Hepatocyte (in vitro differentiated cells): ENCODE measurements at regions not wholly inside any gene's neighbourhood (a gene's known extent, or its start where the extent isn't known, plus 50 kb on each side); places are given as distances from the start of the nearest gene placed in this dataset.

Source experiments
- DNase-seq: peaks from one replicate; pipeline ENCODE4 v3.0.0-alpha.2; 2016; ENCODE audit warnings: low spot score
- H2AFZ ChIP-seq: fragments of 200-600 bp; sonication (generic); 2 replicates; pipeline ENCODE4 v1.6.0; 2016; ENCODE audit warnings: antibody characterized with exemption, mild to moderate bottlenecking
- H3K27ac ChIP-seq: fragments of 200-600 bp; sonication (generic); 2 replicates; pipeline ENCODE4 v1.5.1; 2016; ENCODE audit warnings: mild to moderate bottlenecking
- H3K27me3 ChIP-seq: fragments of 200-600 bp; sonication (generic); 2 replicates; pipeline ENCODE4 v1.6.1; 2016
- H3K36me3 ChIP-seq: fragments of 200-600 bp; sonication (generic); replicated peaks from 2 replicates; pipeline ENCODE4 v1.5.1; 2016; ENCODE audit warnings: low read depth; ENCODE audit not compliant: insufficient read depth
- H3K4me1 ChIP-seq: fragments of 200-600 bp; sonication (generic); 2 replicates; pipeline ENCODE4 v1.5.1; 2016; ENCODE audit warnings: mild to moderate bottlenecking, moderate library complexity; ENCODE audit not compliant: insufficient read depth
- H3K4me2 ChIP-seq: fragments of 200-600 bp; sonication (generic); 2 replicates; pipeline ENCODE4 v1.6.0; 2016
- H3K4me3 ChIP-seq: fragments of 200-600 bp; sonication (generic); 2 replicates; pipeline ENCODE4 v1.5.1; 2016; ENCODE audit warnings: mild to moderate bottlenecking
- H3K79me2 ChIP-seq: fragments of 200-600 bp; sonication (generic); 2 replicates; pipeline ENCODE4 v1.6.0; 2017; ENCODE audit warnings: mild to moderate bottlenecking
- H3K9me2 ChIP-seq: fragments of 200-600 bp; sonication (generic); replicated peaks from 2 replicates; pipeline ENCODE4 v1.6.0; 2017; ENCODE audit warnings: mild to moderate bottlenecking; ENCODE audit not compliant: insufficient read depth
- H3K9me3 ChIP-seq: fragments of 200-600 bp; sonication (generic); 2 replicates; pipeline ENCODE4 v1.5.1; 2016; ENCODE audit warnings: low read depth, mild to moderate bottlenecking
- H4K20me1 ChIP-seq: fragments of 200-600 bp; sonication (generic); 2 replicates; pipeline ENCODE4 v1.6.0; 2016; ENCODE audit warnings: mild to moderate bottlenecking; ENCODE audit not compliant: insufficient read depth, poor library complexity, severe bottlenecking
- EZH2 ChIP-seq: fragments of 200-600 bp; sonication (generic); IDR thresholded peaks from 2 replicates; pipeline ENCODE4 v1.6.1; 2016; ENCODE audit warnings: antibody characterized with exemption, mild to moderate bottlenecking, borderline replicate concordance
- EZH2phosphoT487 ChIP-seq: fragments of 200-600 bp; sonication (generic); IDR thresholded peaks from one replicate; pipeline ENCODE4 v1.6.1; 2018; ENCODE audit warnings: antibody characterized with exemption, mild to moderate bottlenecking, low read depth, moderate library complexity; ENCODE audit not compliant: unreplicated experiment, severe bottlenecking
- WGBS: methylation state at CpG from one replicate; pipeline ENCODE4 v1.1.6; 2016; ENCODE audit warnings: low lambda C conversion rate; ENCODE audit errors: missing lambda C conversion rate; 5-methylcytosine and 5-hydroxymethylcytosine counted together
- TF ChIP-seq, protein P1 (sequence below): fragments of 200-600 bp; sonication (generic); IDR thresholded peaks from 2 replicates; pipeline ENCODE4 v1.5.1; 2016; ENCODE audit warnings: antibody characterized with exemption, mild to moderate bottlenecking; ENCODE audit not compliant: poor library complexity

DNA sequence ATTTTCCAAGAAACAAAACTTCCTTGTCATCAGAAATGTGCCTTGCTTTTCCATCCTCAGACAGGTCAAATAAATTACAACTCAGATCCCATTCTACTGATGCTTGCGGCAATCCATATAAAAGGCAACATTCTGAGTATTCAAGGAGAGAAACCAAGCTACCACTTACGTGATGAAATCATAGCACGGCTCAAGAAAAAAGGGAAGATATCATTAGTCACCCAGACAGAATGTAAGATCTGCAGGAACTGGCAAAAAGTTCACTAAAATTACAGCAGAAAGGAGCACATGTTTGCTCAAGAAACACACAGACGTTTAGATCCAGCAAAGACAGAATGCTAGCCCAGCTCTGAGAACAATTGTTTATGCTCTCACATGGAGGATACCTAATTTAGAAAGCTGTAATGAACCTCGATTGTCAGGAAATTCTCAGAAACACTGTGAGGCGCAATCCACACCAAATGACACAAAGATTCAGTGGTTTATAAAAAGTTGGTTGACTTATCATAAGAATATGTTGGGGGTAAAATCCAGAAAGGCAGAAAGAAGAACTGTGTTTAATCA, 304.2 kb downstream of the ADGRG6 start:
- Histone ChIP-seq H4K20me1 (no peaks in the 10 kb centered on the region), H3K9me2 (no peaks in the 10 kb centered on the region), H2AFZ (peak overlapping the region; percentile 11), H3K27me3 (no peaks in the 10 kb centered on the region), H3K4me3 (no peak overlapping the region), H3K4me1 (no peaks in the 10 kb centered on the region), H3K4me2 (no peak overlapping the region), H3K9me3 (no peaks in the 10 kb centered on the region), H3K79me2 (no peaks in the 10 kb centered on the region), H3K36me3 (no peaks in the 10 kb centered on the region), H3K27ac (no peak overlapping the region)
- no peak for TF ChIP-seq EZH2phosphoT487
- TF ChIP-seq EZH2, result no peak
- TF ChIP-seq, protein P1, sequence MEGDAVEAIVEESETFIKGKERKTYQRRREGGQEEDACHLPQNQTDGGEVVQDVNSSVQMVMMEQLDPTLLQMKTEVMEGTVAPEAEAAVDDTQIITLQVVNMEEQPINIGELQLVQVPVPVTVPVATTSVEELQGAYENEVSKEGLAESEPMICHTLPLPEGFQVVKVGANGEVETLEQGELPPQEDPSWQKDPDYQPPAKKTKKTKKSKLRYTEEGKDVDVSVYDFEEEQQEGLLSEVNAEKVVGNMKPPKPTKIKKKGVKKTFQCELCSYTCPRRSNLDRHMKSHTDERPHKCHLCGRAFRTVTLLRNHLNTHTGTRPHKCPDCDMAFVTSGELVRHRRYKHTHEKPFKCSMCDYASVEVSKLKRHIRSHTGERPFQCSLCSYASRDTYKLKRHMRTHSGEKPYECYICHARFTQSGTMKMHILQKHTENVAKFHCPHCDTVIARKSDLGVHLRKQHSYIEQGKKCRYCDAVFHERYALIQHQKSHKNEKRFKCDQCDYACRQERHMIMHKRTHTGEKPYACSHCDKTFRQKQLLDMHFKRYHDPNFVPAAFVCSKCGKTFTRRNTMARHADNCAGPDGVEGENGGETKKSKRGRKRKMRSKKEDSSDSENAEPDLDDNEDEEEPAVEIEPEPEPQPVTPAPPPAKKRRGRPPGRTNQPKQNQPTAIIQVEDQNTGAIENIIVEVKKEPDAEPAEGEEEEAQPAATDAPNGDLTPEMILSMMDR, result no peak
- peak; percentile 4 for DNase-seq
- 72% methylated on average over 6 of the region's 6 CpGs for WGBS

- H3K4me3 ChIP-seq, result no peak overlapping the region
- no peaks in the 10 kb centered on the region for H3K79me2 ChIP-seq
- TF ChIP-seq, protein P1, result no peak
- TF ChIP-seq EZH2phosphoT487 (no peak), EZH2 (no peak)
- no peak overlapping the region for H2AFZ ChIP-seq
- H3K4me2 ChIP-seq, result no peak overlapping the region
- WGBS, result 70% methylated on average over 3 of the region's 3 CpGs
- no peak for DNase-seq
- H4K20me1 ChIP-seq, result no peaks in the 10 kb centered on the region
- H3K9me3 ChIP-seq, result no peaks in the 10 kb centered on the region
- peak overlapping the region; percentile 38 for H3K27ac ChIP-seq
- H3K4me1 ChIP-seq, result no peaks in the 10 kb centered on the region
- H3K9me2 ChIP-seq, result no peaks in the 10 kb centered on the region
- no peaks in the 10 kb centered on the region for H3K27me3 ChIP-seq
- no peaks in the 10 kb centered on the region for H3K36me3 ChIP-seq
These were observed 311.1 kb downstream of the ADGRG6 start for GRCh38 chr6:142612956-142613355.

- Histone ChIP-seq H3K27ac (no peak overlapping the region), H3K9me2 (no peaks in the 10 kb centered on the region), H3K4me2 (no peak overlapping the region), H4K20me1 (no peaks in the 10 kb centered on the region), H2AFZ (no peak overlapping the region), H3K79me2 (no peaks in the 10 kb centered on the region), H3K9me3 (no peaks in the 10 kb centered on the region), H3K4me3 (no peak overlapping the region), H3K36me3 (no peaks in the 10 kb centered on the region), H3K27me3 (no peaks in the 10 kb centered on the region), H3K4me1 (no peaks in the 10 kb centered on the region)
- peak; percentile 28 for DNase-seq
- TF ChIP-seq EZH2phosphoT487 (no peak), EZH2 (no peak)
- TF ChIP-seq, protein P1, result no peak
- WGBS, result 90% methylated on average over 2 of the region's 2 CpGs
These were observed 312.2 kb downstream of the ADGRG6 start for GRCh38 chr6:142613981-142614380.
